ENCODE measurements at regions not wholly inside any gene's neighbourhood (a gene's known extent, or its start where the extent isn't known, plus 50 kb on each side); places are given as distances from the start of the nearest gene placed in this dataset.

- no peak overlapping the region for H3K27ac ChIP-seq (ENCODE audit: low read depth, low read length)
- H3K9me3 ChIP-seq (ENCODE audit: control insufficient read depth in 3 of 3, low read length in 3 of 3): no peaks in the 10 kb centered on the region
- no peaks in the 10 kb centered on the region for H3K36me3 ChIP-seq (ENCODE audit: control insufficient read depth in 3 of 3, insufficient read depth in 3 of 3, low read length in 3 of 3)
- H3K9ac ChIP-seq (ENCODE audit: low read depth in 1 of 3, low read length in 3 of 3): no peak overlapping the region
- H3K4me1 ChIP-seq (ENCODE audit: control insufficient read depth in 3 of 3, insufficient read depth in 3 of 3, low read length in 3 of 3): no peaks in the 10 kb centered on the region
- no peaks in the 10 kb centered on the region for H3K27me3 ChIP-seq (ENCODE audit: control insufficient read depth in 3 of 3, insufficient read depth in 3 of 3, low read length in 3 of 3)
- H3K4me3 ChIP-seq (ENCODE audit: low read length in 3 of 3): no peak overlapping the region
Measured at GRCh38 chr20:16940701-16941100, 192.5 kb downstream of the OTOR start.

GRCh38 chr20:16942051-16942450 is 193.9 kb downstream of the OTOR start:
- Histone ChIP-seq H3K9me3 (ENCODE audit: control insufficient read depth in 3 of 3, low read length in 3 of 3) (no peaks in the 10 kb centered on the region), H3K36me3 (ENCODE audit: control insufficient read depth in 3 of 3, insufficient read depth in 3 of 3, low read length in 3 of 3) (no peaks in the 10 kb centered on the region), H3K27ac (ENCODE audit: low read depth, low read length) (no peak overlapping the region), H3K4me1 (ENCODE audit: control insufficient read depth in 3 of 3, insufficient read depth in 3 of 3, low read length in 3 of 3) (no peaks in the 10 kb centered on the region), H3K27me3 (ENCODE audit: control insufficient read depth in 3 of 3, insufficient read depth in 3 of 3, low read length in 3 of 3) (no peaks in the 10 kb centered on the region), H3K9ac (ENCODE audit: low read depth in 1 of 3, low read length in 3 of 3) (no peak overlapping the region), H3K4me3 (ENCODE audit: low read length in 3 of 3) (no peak overlapping the region)

- H3K4me1 ChIP-seq (ENCODE audit: control insufficient read depth in 3 of 3, insufficient read depth in 3 of 3, low read length in 3 of 3): no peaks in the 10 kb centered on the region
- no peaks in the 10 kb centered on the region for H3K27me3 ChIP-seq (ENCODE audit: control insufficient read depth in 3 of 3, insufficient read depth in 3 of 3, low read length in 3 of 3)
- H3K4me3 ChIP-seq (ENCODE audit: low read length in 3 of 3): no peak overlapping the region
- no peak overlapping the region for H3K27ac ChIP-seq (ENCODE audit: low read depth, low read length)
- no peak overlapping the region for H3K9ac ChIP-seq (ENCODE audit: low read depth in 1 of 3, low read length in 3 of 3)
- no peaks in the 10 kb centered on the region for H3K36me3 ChIP-seq (ENCODE audit: control insufficient read depth in 3 of 3, insufficient read depth in 3 of 3, low read length in 3 of 3)
- no peaks in the 10 kb centered on the region for H3K9me3 ChIP-seq (ENCODE audit: control insufficient read depth in 3 of 3, low read length in 3 of 3)
Measured at GRCh38 chr20:16942756-16943155, 194.6 kb downstream of the OTOR start.

GRCh38 chr20:16944745-16945144 is 196.6 kb downstream of the OTOR start:
- Histone ChIP-seq H3K9me3 (ENCODE audit: control insufficient read depth in 3 of 3, low read length in 3 of 3) (peaks cover 2 to 5% (median 3%) of the 10 kb centered on the region in 3 donors), H3K36me3 (ENCODE audit: control insufficient read depth in 3 of 3, insufficient read depth in 3 of 3, low read length in 3 of 3) (no peaks in the 10 kb centered on the region), H3K27me3 (ENCODE audit: control insufficient read depth in 3 of 3, insufficient read depth in 3 of 3, low read length in 3 of 3) (no peaks in the 10 kb centered on the region), H3K4me1 (ENCODE audit: control insufficient read depth in 3 of 3, insufficient read depth in 3 of 3, low read length in 3 of 3) (no peaks in the 10 kb centered on the region), H3K9ac (ENCODE audit: low read depth in 1 of 3, low read length in 3 of 3) (no peak overlapping the region), H3K27ac (ENCODE audit: low read depth, low read length) (no peak overlapping the region), H3K4me3 (ENCODE audit: low read length in 3 of 3) (no peak overlapping the region)

GRCh38 chr20:16945619-16946018 is 197.5 kb downstream of the OTOR start:
- H3K4me3 ChIP-seq (ENCODE audit: low read length in 3 of 3): no peak overlapping the region
- H3K4me1 ChIP-seq (ENCODE audit: control insufficient read depth in 3 of 3, insufficient read depth in 3 of 3, low read length in 3 of 3): no peaks in the 10 kb centered on the region
- no peak overlapping the region for H3K9ac ChIP-seq (ENCODE audit: low read depth in 1 of 3, low read length in 3 of 3)
- H3K27ac ChIP-seq (ENCODE audit: low read depth, low read length): no peak overlapping the region
- H3K36me3 ChIP-seq (ENCODE audit: control insufficient read depth in 3 of 3, insufficient read depth in 3 of 3, low read length in 3 of 3): no peaks in the 10 kb centered on the region
- H3K9me3 ChIP-seq (ENCODE audit: control insufficient read depth in 3 of 3, low read length in 3 of 3): peaks cover 2 to 6% (median 3%) of the 10 kb centered on the region in 3 donors
- H3K27me3 ChIP-seq (ENCODE audit: control insufficient read depth in 3 of 3, insufficient read depth in 3 of 3, low read length in 3 of 3): no peaks in the 10 kb centered on the region

GRCh38 chr20:16946097-16946496 is 197.9 kb downstream of the OTOR start:
- Histone ChIP-seq H3K27me3 (ENCODE audit: control insufficient read depth in 3 of 3, insufficient read depth in 3 of 3, low read length in 3 of 3) (no peaks in the 10 kb centered on the region), H3K9ac (ENCODE audit: low read depth in 1 of 3, low read length in 3 of 3) (no peak overlapping the region), H3K27ac (ENCODE audit: low read depth, low read length) (no peak overlapping the region), H3K36me3 (ENCODE audit: control insufficient read depth in 3 of 3, insufficient read depth in 3 of 3, low read length in 3 of 3) (no peaks in the 10 kb centered on the region), H3K4me1 (ENCODE audit: control insufficient read depth in 3 of 3, insufficient read depth in 3 of 3, low read length in 3 of 3) (no peaks in the 10 kb centered on the region), H3K4me3 (ENCODE audit: low read length in 3 of 3) (no peak overlapping the region), H3K9me3 (ENCODE audit: control insufficient read depth in 3 of 3, low read length in 3 of 3) (peaks cover 2 to 6% (median 3%) of the 10 kb centered on the region in 3 donors)

- H3K36me3 ChIP-seq (ENCODE audit: control insufficient read depth in 3 of 3, insufficient read depth in 3 of 3, low read length in 3 of 3): no peaks in the 10 kb centered on the region
- H3K9ac ChIP-seq (ENCODE audit: low read depth in 1 of 3, low read length in 3 of 3): no peak overlapping the region
- H3K27ac ChIP-seq (ENCODE audit: low read depth, low read length): no peak overlapping the region
- H3K9me3 ChIP-seq (ENCODE audit: control insufficient read depth in 3 of 3, low read length in 3 of 3): peaks cover 2 to 6% (median 3%) of the 10 kb centered on the region in 3 donors
- no peaks in the 10 kb centered on the region for H3K27me3 ChIP-seq (ENCODE audit: control insufficient read depth in 3 of 3, insufficient read depth in 3 of 3, low read length in 3 of 3)
- H3K4me1 ChIP-seq (ENCODE audit: control insufficient read depth in 3 of 3, insufficient read depth in 3 of 3, low read length in 3 of 3): no peaks in the 10 kb centered on the region
- no peak overlapping the region for H3K4me3 ChIP-seq (ENCODE audit: low read length in 3 of 3)
Measured at GRCh38 chr20:16947479-16947878, 199.3 kb downstream of the OTOR start.

- no peak overlapping the region for H3K27ac ChIP-seq (ENCODE audit: low read depth, low read length)
- no peaks in the 10 kb centered on the region for H3K4me1 ChIP-seq (ENCODE audit: control insufficient read depth in 3 of 3, insufficient read depth in 3 of 3, low read length in 3 of 3)
- H3K9ac ChIP-seq (ENCODE audit: low read depth in 1 of 3, low read length in 3 of 3): no peak overlapping the region
- no peak overlapping the region for H3K4me3 ChIP-seq (ENCODE audit: low read length in 3 of 3)
- no peaks in the 10 kb centered on the region for H3K27me3 ChIP-seq (ENCODE audit: control insufficient read depth in 3 of 3, insufficient read depth in 3 of 3, low read length in 3 of 3)
- H3K9me3 ChIP-seq (ENCODE audit: control insufficient read depth in 3 of 3, low read length in 3 of 3): peaks cover 2 to 6% (median 3%) of the 10 kb centered on the region in 3 donors
- H3K36me3 ChIP-seq (ENCODE audit: control insufficient read depth in 3 of 3, insufficient read depth in 3 of 3, low read length in 3 of 3): no peaks in the 10 kb centered on the region
Measured at GRCh38 chr20:16951876-16952275, 203.7 kb downstream of the OTOR start.

GRCh38 chr20:16952965-16953364 is 204.8 kb downstream of the OTOR start:
- Histone ChIP-seq H3K27ac (ENCODE audit: low read depth, low read length) (no peak overlapping the region), H3K4me3 (ENCODE audit: low read length in 3 of 3) (no peak overlapping the region), H3K27me3 (ENCODE audit: control insufficient read depth in 3 of 3, insufficient read depth in 3 of 3, low read length in 3 of 3) (no peaks in the 10 kb centered on the region)

GRCh38 chr20:16953858-16954257 is 205.7 kb downstream of the OTOR start:
- Histone ChIP-seq H3K27me3 (ENCODE audit: control insufficient read depth in 3 of 3, insufficient read depth in 3 of 3, low read length in 3 of 3) (no peaks in the 10 kb centered on the region), H3K36me3 (ENCODE audit: control insufficient read depth in 3 of 3, insufficient read depth in 3 of 3, low read length in 3 of 3) (no peaks in the 10 kb centered on the region), H3K27ac (ENCODE audit: low read depth, low read length) (no peak overlapping the region), H3K9ac (ENCODE audit: low read depth in 1 of 3, low read length in 3 of 3) (no peak overlapping the region), H3K4me3 (ENCODE audit: low read length in 3 of 3) (no peak overlapping the region), H3K4me1 (ENCODE audit: control insufficient read depth in 3 of 3, insufficient read depth in 3 of 3, low read length in 3 of 3) (no peaks in the 10 kb centered on the region), H3K9me3 (ENCODE audit: control insufficient read depth in 3 of 3, low read length in 3 of 3) (peaks cover 0 to 6% (median 3%) of the 10 kb centered on the region in 3 donors)

More at GRCh38 chr20:16952965-16953364, 204.8 kb downstream of the OTOR start:
- Histone ChIP-seq H3K9ac (ENCODE audit: low read depth in 1 of 3, low read length in 3 of 3) (no peak overlapping the region), H3K4me1 (ENCODE audit: control insufficient read depth in 3 of 3, insufficient read depth in 3 of 3, low read length in 3 of 3) (no peaks in the 10 kb centered on the region), H3K9me3 (ENCODE audit: control insufficient read depth in 3 of 3, low read length in 3 of 3) (peaks cover 2 to 6% (median 3%) of the 10 kb centered on the region in 3 donors), H3K36me3 (ENCODE audit: control insufficient read depth in 3 of 3, insufficient read depth in 3 of 3, low read length in 3 of 3) (no peaks in the 10 kb centered on the region)

GRCh38 chr20:16955462-16955861 is 207.3 kb downstream of the OTOR start:
- no peak overlapping the region for H3K9ac ChIP-seq (ENCODE audit: low read depth in 1 of 3, low read length in 3 of 3)
- no peak overlapping the region for H3K27ac ChIP-seq (ENCODE audit: low read depth, low read length)
- H3K4me3 ChIP-seq (ENCODE audit: low read length in 3 of 3): no peak overlapping the region
- H3K27me3 ChIP-seq (ENCODE audit: control insufficient read depth in 3 of 3, insufficient read depth in 3 of 3, low read length in 3 of 3): no peaks in the 10 kb centered on the region
- H3K36me3 ChIP-seq (ENCODE audit: control insufficient read depth in 3 of 3, insufficient read depth in 3 of 3, low read length in 3 of 3): no peaks in the 10 kb centered on the region
- no peaks in the 10 kb centered on the region for H3K4me1 ChIP-seq (ENCODE audit: control insufficient read depth in 3 of 3, insufficient read depth in 3 of 3, low read length in 3 of 3)
- H3K9me3 ChIP-seq (ENCODE audit: control insufficient read depth in 3 of 3, low read length in 3 of 3): no peaks in the 10 kb centered on the region

Measured in skeletal muscle tissue (tissue), 3 donors.